ENCODE measurements at regions not wholly inside any gene's neighbourhood (a gene's known extent, or its start where the extent isn't known, plus 50 kb on each side); places are given as distances from the start of the nearest gene placed in this dataset.

- DNase-seq (ENCODE audit: low read depth), result no peak
Measured at GRCh38 chr10:28811639-28812349, 134.5 kb downstream of the BAMBI start.

- no peak for DNase-seq (ENCODE audit: low read depth)
Measured at GRCh38 chr10:28812384-28813372, 135.4 kb downstream of the BAMBI start.

GRCh38 chr10:28815681-28816080, 138.4 kb downstream of the BAMBI start:
- no peak for DNase-seq (ENCODE audit: low read depth)

GRCh38 chr10:28822719-28823464, 145.6 kb downstream of the BAMBI start:
- DNase-seq (ENCODE audit: low read depth), result no peak

GRCh38 chr10:28823501-28824075, 146.3 kb downstream of the BAMBI start:
- no peak for DNase-seq (ENCODE audit: low read depth)

GRCh38 chr10:28833313-28833712, 156.0 kb downstream of the BAMBI start:
- DNase-seq (ENCODE audit: low read depth), result no peak

GRCh38 chr10:28836435-28836743, 159.1 kb downstream of the BAMBI start:
- no peak for DNase-seq (ENCODE audit: low read depth)

- DNase-seq (ENCODE audit: low read depth), result no peak
Measured at GRCh38 chr10:28837613-28838390, 160.5 kb downstream of the BAMBI start.

GRCh38 chr10:28838908-28839307, 161.6 kb downstream of the BAMBI start:
- no peak for DNase-seq (ENCODE audit: low read depth)

- DNase-seq (ENCODE audit: low read depth), result no peak
Measured at GRCh38 chr10:28839600-28840007, 162.3 kb downstream of the BAMBI start.

- DNase-seq (ENCODE audit: low read depth), result no peak
Measured at GRCh38 chr10:28840202-28840601, 162.9 kb downstream of the BAMBI start.

- no peak for DNase-seq (ENCODE audit: low read depth)
Measured at GRCh38 chr10:28840971-28841370, 163.7 kb downstream of the BAMBI start.

- no peak for DNase-seq (ENCODE audit: low read depth)
Measured at GRCh38 chr10:28841625-28842024, 164.3 kb downstream of the BAMBI start.

- DNase-seq (ENCODE audit: low read depth), result no peak
Measured at GRCh38 chr10:28842321-28842720, 165.0 kb downstream of the BAMBI start.

GRCh38 chr10:28845009-28845682, 167.8 kb downstream of the BAMBI start:
- no peak for DNase-seq (ENCODE audit: low read depth)

- no peak for DNase-seq (ENCODE audit: low read depth)
Measured at GRCh38 chr10:28849309-28849708, 172.0 kb downstream of the BAMBI start.

GRCh38 chr10:28849821-28850220, 172.5 kb downstream of the BAMBI start:
- DNase-seq (ENCODE audit: low read depth), result no peak

GRCh38 chr10:28850784-28851183, 173.5 kb downstream of the BAMBI start:
- DNase-seq (ENCODE audit: low read depth), result no peak

- DNase-seq (ENCODE audit: low read depth), result no peak
Measured at GRCh38 chr10:28853195-28853594, 175.9 kb downstream of the BAMBI start.

- no peak for DNase-seq (ENCODE audit: low read depth)
Measured at GRCh38 chr10:28857164-28857563, 179.8 kb downstream of the BAMBI start.

GRCh38 chr10:28858646-28859045, 181.3 kb downstream of the BAMBI start:
- DNase-seq (ENCODE audit: low read depth), result no peak

Measured in activated T-helper 9 cell treated with anti-CD3 and anti-CD28 coated beads, Interleukin-2, amount 50 U/mL, for 16 hours (primary cell).